ENCODE measurements at regions not wholly inside any gene's neighbourhood (a gene's known extent, or its start where the extent isn't known, plus 50 kb on each side); places are given as distances from the start of the nearest gene placed in this dataset.

DNA sequence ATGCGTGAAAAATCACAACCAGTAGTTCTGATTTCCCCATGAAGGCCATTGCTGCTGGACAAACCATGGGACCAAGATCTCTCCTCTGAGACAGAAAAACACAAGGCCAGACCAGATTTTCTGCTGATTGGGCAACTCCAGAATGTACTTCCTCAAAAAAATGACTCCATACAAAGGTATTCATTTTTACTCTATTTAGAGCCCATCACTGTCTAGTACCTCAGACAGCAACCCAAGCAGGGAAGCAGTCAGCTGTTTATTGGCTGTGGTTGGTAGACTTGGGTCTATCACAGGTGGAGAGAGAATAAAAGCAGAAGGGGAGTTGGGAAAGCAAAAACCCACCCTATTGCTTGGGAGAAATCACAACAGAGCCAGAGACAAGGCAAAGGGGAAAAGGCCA is 219.9 kb downstream of the PIK3C3 start:
- H3K4me1 ChIP-seq: no peaks in the 10 kb centered on the region
- H3K27ac ChIP-seq: no peak overlapping the region
- TF ChIP-seq POLR2A (IDR thresholded peaks at IDR 0.05) (no peak), POLR2AphosphoS5 (IDR thresholded peaks at IDR 0.05) (no peak)
- TF ChIP-seq, protein P1, sequence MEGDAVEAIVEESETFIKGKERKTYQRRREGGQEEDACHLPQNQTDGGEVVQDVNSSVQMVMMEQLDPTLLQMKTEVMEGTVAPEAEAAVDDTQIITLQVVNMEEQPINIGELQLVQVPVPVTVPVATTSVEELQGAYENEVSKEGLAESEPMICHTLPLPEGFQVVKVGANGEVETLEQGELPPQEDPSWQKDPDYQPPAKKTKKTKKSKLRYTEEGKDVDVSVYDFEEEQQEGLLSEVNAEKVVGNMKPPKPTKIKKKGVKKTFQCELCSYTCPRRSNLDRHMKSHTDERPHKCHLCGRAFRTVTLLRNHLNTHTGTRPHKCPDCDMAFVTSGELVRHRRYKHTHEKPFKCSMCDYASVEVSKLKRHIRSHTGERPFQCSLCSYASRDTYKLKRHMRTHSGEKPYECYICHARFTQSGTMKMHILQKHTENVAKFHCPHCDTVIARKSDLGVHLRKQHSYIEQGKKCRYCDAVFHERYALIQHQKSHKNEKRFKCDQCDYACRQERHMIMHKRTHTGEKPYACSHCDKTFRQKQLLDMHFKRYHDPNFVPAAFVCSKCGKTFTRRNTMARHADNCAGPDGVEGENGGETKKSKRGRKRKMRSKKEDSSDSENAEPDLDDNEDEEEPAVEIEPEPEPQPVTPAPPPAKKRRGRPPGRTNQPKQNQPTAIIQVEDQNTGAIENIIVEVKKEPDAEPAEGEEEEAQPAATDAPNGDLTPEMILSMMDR (IDR thresholded peaks at IDR 0.05 in 8 of 11, conservative IDR thresholded peaks at IDR 0.05 in 3 of 11): no peak
- no peak overlapping the region for H3K4me3 ChIP-seq
- intact Hi-C loops (cut with DNase I; ENCODE audit: low total_unique reads): no loop called here
- no peaks in the 10 kb centered on the region for H3K9me3 ChIP-seq
- WGBS, 5 donors: 77 to 98% (median 95%) methylated on average over 1 of the region's 1 CpG
- H3K36me3 ChIP-seq: no peaks in the 10 kb centered on the region
- no peaks in the 10 kb centered on the region for H3K27me3 ChIP-seq (replicated peaks in 1 of 7)
- no peak for DNase-seq

DNA sequence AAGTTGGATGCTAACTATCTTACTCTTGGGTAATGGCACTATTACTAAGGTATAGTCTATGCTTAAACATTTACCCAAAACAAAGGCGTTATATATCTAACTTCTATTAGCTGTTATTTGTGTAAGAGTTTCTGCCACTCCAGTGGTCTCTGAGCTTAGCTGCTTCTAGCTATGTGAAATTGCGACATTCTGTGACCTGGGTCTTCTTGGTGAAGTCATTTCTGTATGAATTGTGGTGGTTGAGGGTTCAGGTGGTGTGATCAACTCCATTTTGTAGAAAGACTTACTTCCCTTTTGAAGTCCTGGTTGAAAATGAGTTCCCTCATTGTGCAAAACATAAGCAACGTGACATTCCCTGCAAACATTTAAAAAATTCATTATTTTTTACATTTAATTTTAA is 221.6 kb downstream of the PIK3C3 start:
- intact Hi-C loops (cut with DNase I; ENCODE audit: low total_unique reads): no loop called here
- DNase-seq: no peak
- H3K4me3 ChIP-seq: no peak overlapping the region
- no peaks in the 10 kb centered on the region for H3K9me3 ChIP-seq
- no peaks in the 10 kb centered on the region for H3K27me3 ChIP-seq (replicated peaks in 1 of 7)
- H3K27ac ChIP-seq: no peak overlapping the region
- TF ChIP-seq POLR2A (IDR thresholded peaks at IDR 0.05): no peak
- no peak for TF ChIP-seq POLR2AphosphoS5 (IDR thresholded peaks at IDR 0.05)
- TF ChIP-seq, protein P1 (IDR thresholded peaks at IDR 0.05 in 8 of 11, conservative IDR thresholded peaks at IDR 0.05 in 3 of 11): no peak
- WGBS, 5 donors: 71 to 77% (median 74%) methylated on average over 3 of the region's 3 CpGs
- no peaks in the 10 kb centered on the region for H3K36me3 ChIP-seq
- H3K4me1 ChIP-seq: no peaks in the 10 kb centered on the region

DNA sequence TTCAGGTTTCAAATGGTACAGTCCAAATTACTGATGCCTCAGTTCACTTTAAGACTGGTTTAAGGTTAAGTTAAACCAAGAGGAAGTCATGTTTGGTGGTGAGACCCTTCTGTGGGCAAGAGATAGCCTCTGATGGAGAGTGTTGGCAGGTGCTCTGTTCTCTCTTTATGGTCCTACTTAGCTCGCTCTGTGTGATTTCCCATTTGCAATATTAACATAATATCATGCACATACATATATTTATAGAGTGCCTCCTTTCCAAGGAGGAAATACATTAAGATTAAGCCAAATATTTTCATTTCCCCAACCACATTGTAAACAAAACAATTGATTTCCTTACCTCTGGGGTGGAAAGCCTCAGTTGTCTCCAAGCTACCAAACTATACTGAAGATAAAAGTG is 222.4 kb downstream of the PIK3C3 start:
- TF ChIP-seq, protein P1 (IDR thresholded peaks at IDR 0.05 in 8 of 11, conservative IDR thresholded peaks at IDR 0.05 in 3 of 11): no peak
- no peak for TF ChIP-seq POLR2A (IDR thresholded peaks at IDR 0.05)
- TF ChIP-seq POLR2AphosphoS5 (IDR thresholded peaks at IDR 0.05): no peak
- Histone ChIP-seq H3K27me3 (replicated peaks in 1 of 7) (no peaks in the 10 kb centered on the region), H3K9me3 (no peaks in the 10 kb centered on the region), H3K27ac (no peak overlapping the region), H3K36me3 (no peaks in the 10 kb centered on the region), H3K4me3 (no peak overlapping the region), H3K4me1 (no peaks in the 10 kb centered on the region)
- DNase-seq: no peak
- 57 to 78% (median 68%) methylated on average over 1 of the region's 1 CpG for WGBS, 5 donors
- intact Hi-C loops (cut with DNase I; ENCODE audit: low total_unique reads): no loop called here

DNA sequence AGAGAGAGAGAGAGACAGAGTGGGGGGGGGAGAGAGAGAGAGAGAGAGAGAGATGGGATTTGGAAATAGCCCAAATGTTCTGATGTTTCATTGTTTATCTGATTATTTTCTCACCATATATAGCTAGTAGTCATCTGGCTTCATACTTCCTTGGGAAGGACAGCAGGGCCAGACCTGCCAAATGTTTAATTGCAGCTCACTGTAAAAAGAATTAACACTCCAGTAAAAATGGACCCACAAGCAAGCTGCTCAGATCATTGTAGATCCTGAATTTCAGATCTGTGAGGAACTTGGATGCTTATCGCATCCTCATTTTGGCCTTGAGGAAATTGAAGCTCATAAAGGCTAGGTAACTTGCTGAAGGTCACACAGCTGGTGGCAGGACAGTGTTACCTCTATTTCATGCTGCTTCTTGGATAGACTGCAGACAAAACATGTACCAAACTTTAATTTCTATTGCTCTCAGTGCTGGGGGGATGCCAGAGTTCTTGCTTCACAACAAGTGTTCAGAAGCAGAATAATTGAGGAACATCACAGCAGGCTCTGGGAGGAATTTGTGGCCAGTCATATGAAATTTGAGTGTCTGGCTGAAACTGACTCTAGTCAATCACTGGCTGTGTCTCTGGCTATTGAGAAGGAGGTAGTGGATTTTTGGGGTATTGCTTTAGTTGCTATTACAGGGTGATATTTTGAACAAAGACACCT is 223.5 kb downstream of the PIK3C3 start:
- Histone ChIP-seq H3K4me1 (no peaks in the 10 kb centered on the region), H3K9me3 (no peaks in the 10 kb centered on the region), H3K27ac (no peak overlapping the region), H3K27me3 (replicated peaks in 1 of 7) (no peaks in the 10 kb centered on the region), H3K36me3 (no peaks in the 10 kb centered on the region), H3K4me3 (no peak overlapping the region)
- TF ChIP-seq, protein P1 (IDR thresholded peaks at IDR 0.05 in 8 of 11, conservative IDR thresholded peaks at IDR 0.05 in 3 of 11): no peak
- TF ChIP-seq POLR2AphosphoS5 (IDR thresholded peaks at IDR 0.05) (no peak), POLR2A (IDR thresholded peaks at IDR 0.05) (no peak)
- WGBS, 5 donors: 83 to 97% (median 87%) methylated on average over 1 of the region's 1 CpG
- intact Hi-C loops (cut with DNase I; ENCODE audit: low total_unique reads): no loop called here
- no peak for DNase-seq

All from spleen (tissue), 11 donors.